Kidney (tissue), 13 donors: ENCODE measurements at regions not wholly inside any gene's neighbourhood (a gene's known extent, or its start where the extent isn't known, plus 50 kb on each side); places are given as distances from the start of the nearest gene placed in this dataset.

Experiments used
- DNase-seq, 5 donors: peaks; one replicate each; pipeline ENCODE4 v3.0.0-alpha.2; 2013 to 2020
- FAIRE-seq: peaks from 2 replicates; lab custom pipeline; 2012; peaks lifted over from hg19 to GRCh38; lab: Jason Lieb, UNC
- H3K27ac ChIP-seq, 2 donors: one replicate each; pipeline ENCODE4 v1.7.0; 2013; ENCODE audit warnings: low read depth in 2 of 2, low read length in 2 of 2, inconsistent platforms in 1 of 2
- H3K27me3 ChIP-seq: one replicate; pipeline ENCODE4 v1.7.1; 2013; ENCODE audit warnings: low read length, inconsistent platforms; ENCODE audit not compliant: control insufficient read depth, insufficient read depth
- H3K36me3 ChIP-seq, 3 donors: one replicate each; pipeline versions ENCODE4 v1.7.0 to v1.7.1; 2013; ENCODE audit warnings: low read length in 3 of 3, control low read depth in 1 of 3, inconsistent platforms in 1 of 3; ENCODE audit not compliant: insufficient read depth in 3 of 3, control insufficient read depth in 2 of 3
- H3K4me1 ChIP-seq, 3 donors: one replicate each; pipeline versions ENCODE4 v1.7.0 to v1.7.1; 2013; ENCODE audit warnings: low read length in 3 of 3, inconsistent platforms in 1 of 3, low read depth in 1 of 3; ENCODE audit not compliant: control insufficient read depth in 2 of 3, insufficient read depth in 2 of 3
- H3K4me3 ChIP-seq, 3 donors: one replicate each; pipeline versions ENCODE4 v1.7.0 to v1.8.1; 2013; ENCODE audit warnings: low read length in 3 of 3, control low read depth in 1 of 3, inconsistent platforms in 1 of 3
- H3K9ac ChIP-seq, 3 donors: one replicate each; pipeline versions ENCODE4 v1.7.0 to v1.7.1; 2013; ENCODE audit warnings: low read length in 3 of 3, control low read depth in 1 of 3, inconsistent platforms in 1 of 3
- H3K9me3 ChIP-seq, 3 donors: one replicate each; pipeline versions ENCODE4 v1.7.0 to v1.7.1; 2013; ENCODE audit warnings: low read length in 3 of 3, control low read depth in 1 of 3, inconsistent platforms in 1 of 3; ENCODE audit not compliant: control insufficient read depth in 2 of 3, insufficient read depth in 1 of 3
- CTCF ChIP-seq: IDR thresholded peaks from 3 replicates; pipeline ENCODE4 v1.5.1; 2012; ENCODE audit warnings: mild to moderate bottlenecking, moderate library complexity, borderline replicate concordance; ENCODE audit not compliant: insufficient read depth; ENCODE audit errors: extremely low read depth
- intact Hi-C: fragments of 100-400 bp; cut with DNase I; formaldehyde crosslinking; loops from one replicate; pipeline ENCODE4 v1.11.1; 2022
- donor health status: control.
- donor health status: control.
- donor health status: control.
- donor health status: control.
- donor health status: control.
- donor health status: DM: yes; HTN: yes; CAD: no.
- donor health status: Normal renal cell carcinoma (clear cell type).

- Histone ChIP-seq H3K4me1 (no peaks in the 10 kb centered on the region), H3K27me3 (no peaks in the 10 kb centered on the region), H3K27ac (no peak overlapping the region), H3K9me3 (no peaks in the 10 kb centered on the region), H3K9ac (no peak overlapping the region), H3K36me3 (no peaks in the 10 kb centered on the region), H3K4me3 (no peak overlapping the region)
- no peak for TF ChIP-seq CTCF
- DNase-seq (no peak), FAIRE-seq (no peak)
- intact Hi-C loops, result no loop called here
Observed at GRCh38 chr6:144878577-144878976, 593.4 kb downstream of the UTRN start.

- Histone ChIP-seq H3K9me3 (no peaks in the 10 kb centered on the region), H3K4me1 (no peaks in the 10 kb centered on the region), H3K9ac (no peak overlapping the region), H3K27me3 (no peaks in the 10 kb centered on the region), H3K36me3 (no peaks in the 10 kb centered on the region), H3K4me3 (no peak overlapping the region), H3K27ac (no peak overlapping the region)
- no peak for FAIRE-seq
- intact Hi-C loops, result no loop called here
- TF ChIP-seq CTCF, result no peak
- DNase-seq, result no peak
Observed at GRCh38 chr6:144879436-144879835, 594.3 kb downstream of the UTRN start.

DNA sequence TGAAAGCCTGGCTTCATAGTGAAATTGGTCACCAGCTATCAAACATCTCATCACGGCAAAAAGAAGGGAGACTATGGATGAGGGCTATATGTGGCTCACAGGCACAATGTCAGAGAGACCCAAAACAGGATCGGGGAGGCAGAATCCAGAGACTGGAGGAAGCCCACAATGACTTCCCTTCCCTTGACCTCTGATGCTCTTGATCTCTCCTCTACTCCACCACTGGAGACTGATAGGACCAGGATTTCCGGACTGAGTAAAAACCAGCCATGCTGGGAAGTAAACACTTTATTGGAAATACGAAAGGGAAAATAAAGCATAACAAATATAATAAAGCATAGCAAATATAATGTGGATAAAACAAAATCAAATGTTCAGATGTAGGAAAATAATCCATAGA lies 597.3 kb downstream of the UTRN start:
- no peak overlapping the region for H3K9ac ChIP-seq
- intact Hi-C loops, result no loop called here
- no peaks in the 10 kb centered on the region for H3K27me3 ChIP-seq
- no peaks in the 10 kb centered on the region for H3K36me3 ChIP-seq
- DNase-seq, result no peak
- no peak for TF ChIP-seq CTCF
- no peak overlapping the region for H3K4me3 ChIP-seq
- FAIRE-seq, result no peak
- H3K27ac ChIP-seq, result no peak overlapping the region
- no peaks in the 10 kb centered on the region for H3K4me1 ChIP-seq
- H3K9me3 ChIP-seq, result no peaks in the 10 kb centered on the region

GRCh38 chr6:144883915-144884314 lies 598.8 kb downstream of the UTRN start:
- Histone ChIP-seq H3K36me3 (no peaks in the 10 kb centered on the region), H3K4me1 (no peaks in the 10 kb centered on the region), H3K9me3 (no peaks in the 10 kb centered on the region), H3K4me3 (no peak overlapping the region), H3K27me3 (no peaks in the 10 kb centered on the region), H3K27ac (no peak overlapping the region), H3K9ac (no peak overlapping the region)
- intact Hi-C loops, result no loop called here
- no peak for TF ChIP-seq CTCF
- FAIRE-seq (no peak), DNase-seq (no peak)
